ENCODE measurements at regions not wholly inside any gene's neighbourhood (a gene's known extent, or its start where the extent isn't known, plus 50 kb on each side); places are given as distances from the start of the nearest gene placed in this dataset.
"Not testable (repeated sequence)": the region's sequence is repeated elsewhere in the genome, so short reads cannot be mapped to it uniquely, and the experiment has no call there.

DNA sequence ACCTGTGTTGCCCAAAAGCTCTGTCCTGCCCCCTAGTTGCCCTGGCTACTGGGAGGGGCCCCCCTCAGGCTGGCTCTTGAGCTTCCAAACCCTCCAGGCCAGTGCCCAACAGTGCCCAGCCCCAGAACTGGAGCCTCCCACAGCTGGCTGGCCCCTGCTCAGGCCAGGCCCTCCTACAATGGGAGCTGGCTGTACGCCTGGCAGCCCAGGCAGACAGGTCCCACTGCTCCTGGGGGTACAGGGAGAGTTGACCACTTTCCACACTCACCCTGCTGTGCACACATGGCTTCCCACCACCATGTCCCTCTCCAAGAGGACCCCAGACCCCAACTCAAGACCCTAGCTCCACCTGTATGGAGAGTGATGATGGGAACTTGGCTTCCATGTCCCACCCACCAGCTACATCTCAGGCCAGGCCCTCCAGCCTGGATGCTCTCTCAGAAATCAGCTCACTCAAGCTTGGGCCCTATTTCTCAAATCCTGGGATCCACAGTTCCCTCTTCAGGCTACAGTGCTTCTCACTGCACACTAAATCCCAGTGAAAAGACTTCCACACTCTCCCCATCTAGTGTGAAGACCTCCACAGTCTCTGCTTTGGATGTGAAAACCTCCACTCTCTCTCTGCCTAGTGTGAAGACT, 92.6 kb downstream of the OAT start:
- no peak overlapping the region for H3K27ac ChIP-seq (ENCODE audit: low read depth, low read length)
- 0 to 7% (median 0%) methylated on average over 1 of the region's 1 CpG for WGBS, 3 donors

DNA sequence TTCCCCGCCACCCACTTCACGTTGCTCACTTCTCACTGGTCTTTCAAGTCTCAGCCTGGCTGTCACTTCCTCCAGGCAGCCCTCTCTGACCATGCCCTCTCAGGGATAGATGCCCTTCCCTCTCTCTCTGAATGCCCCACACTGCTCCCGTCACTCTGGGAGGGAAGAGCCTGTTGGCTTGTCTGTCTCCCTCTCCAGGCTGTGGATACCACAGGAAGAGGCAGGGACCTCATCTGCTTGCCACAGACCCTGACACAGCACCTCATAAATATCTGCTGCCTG, 93.1 kb downstream of the OAT start:
- no peak overlapping the region for H3K27ac ChIP-seq (ENCODE audit: low read depth, low read length)
- WGBS, 3 donors: 62 to 66% (median 62%) methylated on average over 3 of the region's 3 CpGs

DNA sequence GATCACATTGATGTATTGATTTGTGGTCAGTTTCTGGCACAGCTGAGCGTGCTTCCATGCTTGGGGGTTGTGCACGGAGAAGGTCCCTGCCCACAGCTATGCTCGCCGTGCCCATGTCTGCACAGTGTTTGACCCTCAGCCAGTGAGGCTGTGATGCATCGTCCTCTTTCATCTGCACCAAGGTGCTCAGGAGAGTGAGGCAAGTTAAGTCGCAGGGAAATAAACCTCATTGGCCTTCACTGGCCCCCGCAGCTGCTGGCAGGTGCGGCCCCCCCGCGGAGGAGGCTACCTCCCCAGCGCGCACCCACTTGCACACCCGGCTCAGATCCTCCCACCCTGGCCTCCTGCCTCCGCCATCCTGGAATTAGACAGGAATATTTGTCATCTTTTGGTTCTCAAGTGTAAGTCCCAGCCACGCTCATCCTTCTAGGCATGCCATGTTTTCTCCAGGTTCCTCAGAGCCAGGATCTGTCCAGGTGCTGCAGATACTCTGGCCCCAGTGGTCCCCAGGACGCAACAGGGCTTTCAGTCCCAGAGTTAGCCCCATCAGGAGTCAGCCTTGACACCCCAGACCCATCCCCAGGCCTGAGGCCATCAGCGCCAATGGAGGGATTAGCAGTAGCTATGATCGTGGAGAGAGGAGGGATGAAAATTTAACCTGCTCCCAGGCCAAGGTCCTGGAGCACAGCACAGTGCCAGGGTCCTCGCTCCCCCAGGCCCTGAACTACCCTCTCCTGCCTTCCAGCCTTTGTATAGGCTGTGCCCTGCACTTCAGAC, 93.7 kb downstream of the OAT start:
- H3K27ac ChIP-seq (ENCODE audit: low read depth, low read length): no peak overlapping the region
- WGBS, 3 donors: 75 to 90% (median 86%) methylated on average over 19 of the region's 19 CpGs

DNA sequence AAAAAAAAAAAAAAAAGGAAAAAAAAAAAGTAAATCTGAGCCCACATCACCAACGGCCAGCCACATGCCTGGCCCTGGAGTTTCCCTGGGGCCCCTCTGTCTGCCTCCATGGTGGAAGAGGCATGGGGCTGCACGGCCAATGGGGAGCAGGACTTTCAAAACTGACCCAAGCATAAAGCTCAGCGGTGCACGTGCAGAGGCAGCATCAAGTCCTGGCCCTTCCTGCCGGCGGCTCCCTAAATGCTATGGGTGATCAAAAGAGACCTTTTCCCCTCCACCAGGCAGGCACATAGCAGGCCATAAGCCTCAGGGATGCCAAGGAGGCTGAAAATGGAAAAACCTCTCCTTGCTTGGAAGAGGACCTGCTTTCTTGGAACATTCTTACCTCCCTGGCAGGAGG, 94.3 kb downstream of the OAT start:
- no peak overlapping the region for H3K27ac ChIP-seq (ENCODE audit: low read depth, low read length)
- 65 to 75% (median 65%) methylated on average over 6 of the region's 6 CpGs for WGBS, 3 donors

DNA sequence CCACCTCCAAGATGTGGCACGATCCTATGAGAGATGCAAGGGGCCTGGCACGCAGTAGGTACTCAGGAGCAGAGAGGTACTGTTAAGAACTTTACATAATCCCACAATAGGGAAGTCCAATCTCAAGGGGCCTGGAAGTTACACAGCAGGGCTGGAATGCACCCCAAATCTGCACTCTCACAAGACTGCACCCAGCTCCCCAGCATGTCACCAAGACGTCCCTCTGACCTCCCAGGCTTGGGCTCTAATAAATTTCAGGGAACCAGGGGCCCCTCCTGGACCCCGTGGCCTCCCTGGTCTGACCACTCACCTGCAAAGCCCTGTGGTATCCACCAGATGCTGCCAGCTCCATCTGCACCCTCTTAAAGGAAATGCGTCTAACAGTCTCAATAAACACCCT, 94.9 kb downstream of the OAT start:
- 74 to 87% (median 80%) methylated on average over 5 of the region's 5 CpGs for WGBS, 3 donors
- no peak overlapping the region for H3K27ac ChIP-seq (ENCODE audit: low read depth, low read length)

DNA sequence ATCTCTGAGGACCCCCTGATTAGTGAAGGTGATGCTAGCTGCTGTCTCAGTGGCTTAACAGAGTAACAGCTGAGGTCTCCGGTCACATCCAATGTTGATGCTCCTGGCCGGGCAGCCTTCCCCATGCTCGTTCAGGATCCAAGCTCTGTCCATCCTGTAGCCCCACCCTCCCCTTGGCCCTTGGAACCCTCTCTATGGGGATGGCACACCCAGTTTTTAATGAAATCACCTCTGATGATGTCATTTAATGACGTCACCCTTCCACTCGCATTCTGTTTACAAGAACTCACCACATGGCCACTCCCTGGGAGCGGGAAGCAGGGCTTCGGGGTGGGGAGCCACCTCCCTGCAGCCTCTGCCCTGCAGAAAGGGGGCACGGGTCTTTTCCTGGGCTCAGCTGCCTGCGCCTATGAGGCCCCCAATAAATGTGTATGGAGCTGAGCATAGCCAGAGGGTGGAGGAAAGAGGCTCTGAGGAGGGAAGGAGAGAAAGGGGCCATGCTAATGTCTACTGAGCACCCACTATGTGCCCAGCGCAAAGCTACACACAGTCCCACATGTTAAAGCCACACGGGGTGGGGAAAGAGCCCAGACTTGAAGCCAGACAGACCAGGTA, 95.5 kb downstream of the OAT start:
- WGBS, 3 donors: 61 to 77% (median 61%) methylated on average over 11 of the region's 11 CpGs
- H3K27ac ChIP-seq (ENCODE audit: low read depth, low read length): no peak overlapping the region

DNA sequence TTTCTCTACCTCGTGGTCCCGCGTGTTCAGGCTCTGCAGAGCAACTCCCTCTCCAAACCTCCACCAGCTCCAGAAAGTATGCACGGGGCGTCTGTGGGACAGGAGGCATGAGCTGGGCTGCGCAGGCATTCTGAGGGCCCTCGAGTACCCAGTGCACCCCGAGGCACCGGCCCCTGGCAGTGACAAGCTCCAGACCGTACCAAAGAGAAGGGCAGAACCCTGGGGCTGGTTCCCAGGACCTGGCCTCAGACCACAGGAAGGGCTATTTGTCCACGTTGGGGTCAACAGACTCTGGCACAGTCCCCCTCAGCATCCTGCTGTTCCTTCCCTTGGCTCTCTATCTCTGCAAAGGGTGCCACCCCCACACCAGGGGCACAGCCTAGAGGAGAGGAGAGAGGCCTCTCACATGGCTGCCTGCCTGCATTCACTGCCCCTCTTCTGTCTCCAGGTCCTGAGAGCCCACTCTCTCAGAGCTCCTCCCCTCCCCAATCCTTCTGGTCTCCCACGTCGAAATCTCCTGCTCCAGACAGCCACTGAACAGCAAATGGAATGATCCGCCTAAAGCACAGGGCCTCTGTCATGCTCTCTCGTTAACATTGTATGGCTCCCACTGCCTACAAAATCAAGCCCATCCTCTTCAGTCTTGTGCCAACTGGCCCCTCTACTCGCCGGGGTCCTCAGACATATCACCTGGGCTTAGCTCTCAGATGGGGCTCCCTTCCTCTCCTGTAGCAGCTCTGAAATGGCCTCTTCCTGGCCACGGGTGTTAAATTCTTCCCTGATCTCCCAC, 96.3 kb downstream of the OAT start:
- WGBS, 3 donors: 67 to 77% (median 76%) methylated on average over 18 of the region's 18 CpGs
- H3K27ac ChIP-seq (ENCODE audit: low read depth, low read length): no peak overlapping the region

DNA sequence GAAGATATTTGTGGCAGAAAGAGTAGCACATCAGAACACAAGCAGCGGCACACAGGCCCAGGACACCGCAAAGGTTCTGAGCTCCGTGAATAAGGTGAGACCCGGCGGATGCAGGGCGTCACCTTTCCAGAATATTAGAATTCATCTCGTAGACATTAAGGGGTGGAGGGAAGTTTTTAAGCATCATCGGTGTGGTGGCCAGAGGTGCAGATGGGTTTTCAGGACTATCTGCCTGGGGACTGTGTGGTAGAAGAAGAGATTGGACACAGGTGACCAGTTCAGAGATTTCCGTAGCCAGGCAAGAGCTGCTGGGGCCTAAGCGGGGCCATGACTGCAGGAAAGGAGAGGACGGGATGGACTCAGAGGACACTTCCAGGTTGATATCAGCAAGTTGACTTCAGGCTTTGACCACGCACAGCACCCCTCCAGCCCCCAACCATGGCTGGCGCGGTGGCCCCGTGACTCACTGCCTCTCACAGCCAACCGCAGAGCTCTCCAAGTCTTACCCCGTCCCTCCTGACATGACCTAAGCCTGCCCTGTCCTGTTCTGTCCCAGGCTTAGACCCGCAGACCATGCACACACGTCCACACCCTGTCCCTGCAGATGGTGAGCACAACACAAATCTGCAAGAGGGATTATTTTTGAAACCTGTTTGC, 97.2 kb downstream of the OAT start:
- no peak overlapping the region for H3K27ac ChIP-seq (ENCODE audit: low read depth, low read length)
- 89 to 94% (median 92%) methylated on average over 19 of the region's 19 CpGs for WGBS, 3 donors

DNA sequence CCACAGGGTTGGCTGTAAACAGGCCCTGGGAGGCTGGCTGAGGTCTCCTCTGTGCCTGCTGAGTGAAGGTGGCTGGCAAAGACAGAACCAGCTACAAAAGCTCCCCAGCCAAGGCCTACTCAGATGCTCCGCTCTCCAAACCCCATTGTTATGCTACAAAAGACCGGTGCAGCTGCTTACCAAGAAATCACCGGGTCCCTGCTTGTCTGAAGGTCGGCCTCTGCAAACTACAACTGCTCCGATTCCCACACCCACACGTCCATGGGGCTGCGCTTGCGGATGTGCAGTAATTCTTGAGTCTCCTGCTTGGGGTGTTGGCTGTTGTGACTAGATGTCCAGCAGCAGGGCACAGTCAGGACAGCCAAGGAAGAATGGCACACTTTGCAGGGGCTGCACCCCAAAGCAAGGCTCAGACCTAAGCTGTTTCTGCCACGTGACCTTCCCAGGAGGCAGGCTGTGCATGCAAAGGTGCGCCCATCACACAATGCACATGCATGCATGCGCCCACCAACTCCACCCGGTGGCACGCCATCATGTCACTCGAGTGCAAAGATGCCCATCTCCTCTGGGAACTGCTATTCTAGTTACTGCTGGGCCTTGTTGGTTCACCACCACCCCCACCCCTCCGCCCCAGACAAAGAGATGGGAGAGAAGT, 97.8 kb downstream of the OAT start:
- 62 to 94% (median 91%) methylated on average over 15 of the region's 15 CpGs for WGBS, 3 donors
- no peak overlapping the region for H3K27ac ChIP-seq (ENCODE audit: low read depth, low read length)

DNA sequence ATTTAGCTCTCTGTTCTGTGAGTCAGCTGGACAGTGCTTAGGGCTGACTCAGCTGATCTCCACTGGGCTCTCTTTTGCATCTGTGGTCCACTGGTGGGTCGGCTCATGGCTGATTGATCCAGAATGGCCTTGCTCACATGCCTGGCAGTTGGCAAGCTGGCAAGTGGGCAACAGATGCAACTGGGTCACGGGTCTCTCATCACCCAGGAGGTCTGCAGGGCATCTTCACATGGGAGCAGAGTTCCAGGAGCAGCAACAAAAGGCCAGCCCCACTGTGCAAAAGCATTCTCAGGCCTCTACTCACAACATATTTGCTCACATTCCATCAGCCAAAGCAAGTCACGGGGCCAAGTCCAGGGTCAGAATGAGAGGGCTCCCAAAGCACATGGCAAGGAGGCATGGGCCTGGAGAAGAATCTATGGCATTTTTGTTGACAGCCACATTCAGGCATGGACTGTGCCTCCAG, 98.8 kb downstream of the OAT start:
- WGBS, 3 donors: 78 to 91% (median 89%) methylated on average over 3 of the region's 3 CpGs
- no peak overlapping the region for H3K27ac ChIP-seq (ENCODE audit: low read depth, low read length)

DNA sequence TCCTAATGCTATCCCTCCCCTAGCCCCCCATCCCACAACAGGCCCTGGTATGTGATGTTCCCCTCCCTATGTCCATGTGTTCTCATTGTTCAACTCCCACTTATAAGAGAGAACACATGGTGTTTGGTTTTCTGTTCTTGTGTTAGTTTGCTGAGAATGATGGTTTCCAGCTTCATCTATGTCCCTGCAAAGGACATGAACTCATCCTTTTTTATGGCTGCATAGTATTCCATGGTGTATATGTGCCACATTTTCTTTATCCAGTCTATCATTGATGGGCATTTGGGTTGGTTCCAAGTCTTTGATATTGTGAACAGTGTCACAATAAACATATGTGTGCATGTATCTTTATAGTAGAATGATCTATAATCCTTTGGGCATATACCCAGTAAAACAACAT, 99.2 kb downstream of the OAT start:
- H3K27ac ChIP-seq (ENCODE audit: low read depth, low read length): not testable (repeated sequence)

DNA sequence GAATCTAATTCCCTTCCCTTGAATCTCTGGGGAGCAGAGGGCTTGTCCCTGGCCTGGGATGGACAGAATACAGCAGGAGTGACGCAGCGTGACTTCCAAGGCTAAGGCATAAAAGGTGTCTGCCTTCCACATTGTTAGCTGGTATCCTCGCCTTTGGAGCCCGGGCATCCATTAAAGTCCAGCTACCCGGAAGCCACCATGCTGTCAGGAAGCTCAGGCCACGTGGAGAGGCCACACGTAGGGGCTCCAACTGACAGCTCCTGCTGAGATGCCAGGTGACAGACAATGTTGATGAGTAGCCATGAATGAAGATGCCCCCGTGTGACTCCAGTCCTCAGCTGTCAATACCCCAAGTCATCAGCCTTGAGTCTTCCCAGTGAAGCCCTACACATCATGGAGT, 99.9 kb downstream of the OAT start:
- WGBS, 3 donors: 91 to 95% (median 91%) methylated on average over 8 of the region's 8 CpGs
- no peak overlapping the region for H3K27ac ChIP-seq (ENCODE audit: low read depth, low read length)

DNA sequence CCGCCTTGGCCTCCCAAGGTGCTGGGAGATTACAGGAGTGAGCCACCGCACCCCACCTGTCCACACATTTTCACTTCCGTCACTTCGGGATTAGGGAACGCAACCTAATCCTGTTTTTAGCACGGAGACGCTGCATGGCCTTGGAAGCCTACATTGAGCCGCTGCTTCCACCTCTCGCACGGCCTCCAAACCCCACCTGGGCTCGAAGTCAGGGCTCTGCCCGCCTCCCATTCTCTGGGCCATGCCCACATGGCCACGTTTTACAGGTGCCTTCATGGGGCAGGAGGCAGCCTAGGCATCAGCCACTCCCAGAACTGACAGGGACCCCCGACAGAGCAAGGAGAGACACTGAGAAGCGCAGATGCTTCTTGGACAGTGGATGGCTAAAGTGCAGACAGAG, 100.6 kb downstream of the OAT start:
- WGBS, 3 donors: 85 to 93% (median 92%) methylated on average over 15 of the region's 15 CpGs
- no peak overlapping the region for H3K27ac ChIP-seq (ENCODE audit: low read depth, low read length)

DNA sequence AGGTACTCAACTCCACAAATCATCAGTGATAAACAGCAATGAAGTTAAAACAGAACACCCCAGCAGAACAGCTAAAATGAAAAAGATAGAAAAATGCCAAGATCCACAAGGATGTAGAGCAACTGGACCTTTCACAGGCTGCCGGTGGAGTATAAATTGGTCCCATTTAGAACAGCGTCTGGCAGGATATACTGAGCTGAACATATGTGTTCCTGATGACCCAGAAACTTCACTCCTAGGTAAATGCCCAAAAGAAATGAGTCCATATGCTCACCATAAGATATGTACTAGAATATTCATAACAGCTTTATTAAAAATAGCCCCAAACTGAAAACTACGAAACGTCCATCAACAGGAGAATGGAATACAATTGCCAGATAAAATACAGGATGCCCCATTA, 102.4 kb downstream of the OAT start:
- 89 to 95% (median 93%) methylated on average over 4 of the region's 4 CpGs for WGBS, 3 donors
- H3K27ac ChIP-seq (ENCODE audit: low read depth, low read length): no peak overlapping the region

DNA sequence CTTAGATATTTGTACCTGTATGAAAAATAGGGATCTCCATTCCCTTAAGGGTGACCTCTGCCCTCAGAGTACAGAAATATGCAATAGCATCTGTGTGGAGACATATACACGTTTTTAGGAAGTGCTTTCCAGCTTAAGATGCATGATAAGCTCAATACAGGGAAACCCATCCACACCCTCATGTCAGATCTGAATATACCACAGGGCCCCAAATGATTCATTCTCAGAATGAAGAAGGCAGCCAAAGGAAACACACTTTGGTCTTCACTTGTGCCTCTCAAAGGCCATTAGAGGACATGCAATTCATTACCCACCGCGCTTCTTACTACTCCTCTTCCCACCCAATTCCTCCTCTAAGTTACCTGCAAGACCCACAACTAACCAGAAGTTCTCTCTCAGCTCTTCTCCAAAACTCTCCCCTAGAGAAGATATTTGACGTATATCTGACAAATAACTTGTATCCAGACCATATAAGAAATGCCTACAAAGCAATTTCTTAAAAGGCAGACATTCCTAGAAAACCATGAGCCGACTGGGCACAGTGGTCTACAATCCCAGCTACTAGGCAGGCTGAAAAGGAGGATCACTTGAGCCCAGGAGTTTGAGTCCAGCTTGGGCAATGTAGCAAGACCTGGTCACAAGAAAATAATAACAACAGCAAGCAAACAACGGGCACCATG, 103.0 kb downstream of the OAT start:
- H3K27ac ChIP-seq (ENCODE audit: low read depth, low read length): no peak overlapping the region
- whole genome bisulfite sequencing, 3 donors: 58 to 73% (median 70%) methylated on average over 6 of the region's 6 CpGs

DNA sequence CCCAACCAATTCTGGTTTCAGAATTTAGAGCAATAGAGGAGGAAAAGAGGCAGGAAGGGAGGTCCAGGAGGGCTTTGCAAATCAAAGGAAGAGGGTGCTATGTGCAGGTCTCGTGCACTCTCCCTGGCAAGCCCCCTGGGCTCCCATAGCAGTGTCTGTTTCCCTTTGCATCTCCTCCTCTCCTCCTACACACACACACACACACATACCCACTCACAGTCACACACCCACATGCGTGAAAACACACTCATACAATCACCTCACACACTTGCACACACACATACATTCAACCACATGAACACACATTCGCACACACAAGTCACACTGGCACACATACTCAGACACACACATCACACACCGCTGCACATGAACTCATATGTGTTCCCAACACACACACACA, 105.3 kb downstream of the OAT start:
- 87 to 95% (median 90%) methylated on average over 4 of the region's 4 CpGs for WGBS, 3 donors
- no peak overlapping the region for H3K27ac ChIP-seq (ENCODE audit: low read depth, low read length)

DNA sequence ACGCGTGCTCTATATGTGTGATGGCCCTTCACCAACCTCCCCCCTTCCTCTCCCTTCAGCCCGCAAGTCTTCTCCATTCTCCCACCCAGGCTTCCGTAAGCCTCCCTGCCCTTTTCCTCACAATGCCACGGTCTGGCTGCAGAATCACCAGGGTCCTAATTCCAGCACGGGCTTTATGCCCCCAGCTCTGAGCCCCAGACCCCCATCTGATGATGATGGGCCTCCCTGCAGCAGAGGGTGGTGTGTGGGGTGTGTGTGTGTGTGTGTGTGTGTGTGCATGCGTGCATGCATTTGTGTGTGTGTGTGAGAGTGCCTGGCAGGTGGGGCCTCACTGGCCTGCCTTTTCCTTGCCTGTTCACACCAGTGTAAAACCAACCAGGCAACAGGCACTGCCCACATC, 109.9 kb downstream of the OAT start:
- 91 to 95% (median 94%) methylated on average over 7 of the region's 7 CpGs for WGBS, 3 donors
- no peak overlapping the region for H3K27ac ChIP-seq (ENCODE audit: low read depth, low read length)

All from adipose tissue (tissue), 3 donors.